Vagina (tissue), 2 donors: ENCODE measurements at regions not wholly inside any gene's neighbourhood (a gene's known extent, or its start where the extent isn't known, plus 50 kb on each side); places are given as distances from the start of the nearest gene placed in this dataset.

Source experiments
- DNase-seq, 2 donors: peaks; one replicate each; pipeline ENCODE4 v3.0.0-alpha.2; 2017; ENCODE audit errors: extremely low spot score in 2 of 2
- H3K27ac ChIP-seq: fragments of 200-600 bp; sonication (generic); one replicate; pipeline ENCODE4 v1.5.1; 2019
- H3K27me3 ChIP-seq: fragments of 200-600 bp; sonication (generic); one replicate; pipeline ENCODE4 v1.5.1; 2019
- H3K36me3 ChIP-seq, 2 donors: fragments of 200-600 bp; sonication (generic); one replicate each; pipeline ENCODE4 v1.5.1; 2017 to 2019
- H3K4me1 ChIP-seq: fragments of 200-600 bp; sonication (generic); one replicate; pipeline ENCODE4 v1.5.1; 2019
- H3K4me3 ChIP-seq, 2 donors: fragments of 200-600 bp; sonication (generic); 1 replicate in 1 of 2; 2 replicates in 1 of 2; pipeline ENCODE4 v1.5.1; 2016 to 2019
- H3K9me3 ChIP-seq: fragments of 200-600 bp; sonication (generic); one replicate; pipeline ENCODE4 v1.5.1; 2019
- POLR2A ChIP-seq, 2 donors: fragments of 450-650 bp; IDR thresholded peaks; one replicate each; pipeline ENCODE4 v1.6.1; 2017; ENCODE audit warnings: antibody characterized with exemption in 2 of 2, mild to moderate bottlenecking in 2 of 2, moderate library complexity in 2 of 2
- POLR2AphosphoS5 ChIP-seq, 2 donors: sonication (generic); formaldehyde crosslinking; IDR thresholded peaks; one replicate each; pipeline ENCODE4 v1.9.0; 2017; ENCODE audit warnings: antibody characterized with exemption in 2 of 2, mild to moderate bottlenecking in 2 of 2, low read depth in 1 of 2; ENCODE audit not compliant: insufficient read depth in 1 of 2
- intact Hi-C: fragments of 100-400 bp; cut with DNase I; formaldehyde crosslinking; loops from one replicate; pipeline ENCODE4 v1.15.1; 2023
- TF ChIP-seq, protein P1 (sequence below), 3 experiments: fragments of 450-650 bp in 2 of 3; fragments of 200-600 bp in 1 of 3; sonication (generic) in 1 of 3; IDR thresholded peaks; one replicate each; pipeline ENCODE4 v1.5.1; 2017 to 2019; ENCODE audit warnings: antibody characterized with exemption in 3 of 3, mild to moderate bottlenecking in 2 of 3, moderate library complexity in 2 of 3

DNA sequence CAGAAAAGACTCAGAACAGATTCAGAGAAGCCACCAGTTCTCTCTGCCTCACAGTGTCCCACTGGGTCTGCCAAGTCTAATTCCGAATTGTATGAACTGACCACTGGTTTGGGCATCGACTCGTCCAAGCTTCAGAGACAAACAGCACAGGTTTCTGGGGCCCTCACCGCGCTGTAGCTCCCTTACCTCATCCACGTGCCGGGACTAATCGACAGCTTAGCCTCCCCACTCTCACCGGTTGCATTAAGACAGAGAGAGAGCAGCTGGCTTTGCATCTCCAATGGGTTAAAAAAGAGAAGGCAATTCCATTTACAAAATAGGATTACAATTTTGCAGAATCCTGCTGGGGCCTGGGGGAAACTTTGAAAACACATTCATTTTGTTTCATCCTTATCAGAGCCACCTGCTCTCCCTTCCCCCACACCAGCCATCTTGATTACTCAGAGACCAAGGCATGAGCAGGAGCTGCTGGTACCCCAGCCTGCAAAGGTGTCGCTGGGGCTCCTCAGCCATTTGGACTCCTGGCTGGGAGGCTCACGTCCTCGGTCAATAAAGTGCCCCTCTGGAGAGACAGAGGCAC lies 95.3 kb upstream of the RPL38 start:
- Histone ChIP-seq H3K4me3 (no peak overlapping the region), H3K27me3 (no peaks in the 10 kb centered on the region), H3K36me3 (no peaks in the 10 kb centered on the region), H3K27ac (no peak overlapping the region), H3K9me3 (no peaks in the 10 kb centered on the region), H3K4me1 (no peaks in the 10 kb centered on the region)
- intact Hi-C loops: no loop called here
- TF ChIP-seq POLR2AphosphoS5 (IDR thresholded peaks at IDR 0.05; ENCODE audit: insufficient read depth in 1 of 2, low read depth in 1 of 2) (no peak), POLR2A (IDR thresholded peaks at IDR 0.05) (no peak)
- TF ChIP-seq, protein P1, sequence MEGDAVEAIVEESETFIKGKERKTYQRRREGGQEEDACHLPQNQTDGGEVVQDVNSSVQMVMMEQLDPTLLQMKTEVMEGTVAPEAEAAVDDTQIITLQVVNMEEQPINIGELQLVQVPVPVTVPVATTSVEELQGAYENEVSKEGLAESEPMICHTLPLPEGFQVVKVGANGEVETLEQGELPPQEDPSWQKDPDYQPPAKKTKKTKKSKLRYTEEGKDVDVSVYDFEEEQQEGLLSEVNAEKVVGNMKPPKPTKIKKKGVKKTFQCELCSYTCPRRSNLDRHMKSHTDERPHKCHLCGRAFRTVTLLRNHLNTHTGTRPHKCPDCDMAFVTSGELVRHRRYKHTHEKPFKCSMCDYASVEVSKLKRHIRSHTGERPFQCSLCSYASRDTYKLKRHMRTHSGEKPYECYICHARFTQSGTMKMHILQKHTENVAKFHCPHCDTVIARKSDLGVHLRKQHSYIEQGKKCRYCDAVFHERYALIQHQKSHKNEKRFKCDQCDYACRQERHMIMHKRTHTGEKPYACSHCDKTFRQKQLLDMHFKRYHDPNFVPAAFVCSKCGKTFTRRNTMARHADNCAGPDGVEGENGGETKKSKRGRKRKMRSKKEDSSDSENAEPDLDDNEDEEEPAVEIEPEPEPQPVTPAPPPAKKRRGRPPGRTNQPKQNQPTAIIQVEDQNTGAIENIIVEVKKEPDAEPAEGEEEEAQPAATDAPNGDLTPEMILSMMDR (IDR thresholded peaks at IDR 0.05): no peak
- DNase-seq: no peak

DNA sequence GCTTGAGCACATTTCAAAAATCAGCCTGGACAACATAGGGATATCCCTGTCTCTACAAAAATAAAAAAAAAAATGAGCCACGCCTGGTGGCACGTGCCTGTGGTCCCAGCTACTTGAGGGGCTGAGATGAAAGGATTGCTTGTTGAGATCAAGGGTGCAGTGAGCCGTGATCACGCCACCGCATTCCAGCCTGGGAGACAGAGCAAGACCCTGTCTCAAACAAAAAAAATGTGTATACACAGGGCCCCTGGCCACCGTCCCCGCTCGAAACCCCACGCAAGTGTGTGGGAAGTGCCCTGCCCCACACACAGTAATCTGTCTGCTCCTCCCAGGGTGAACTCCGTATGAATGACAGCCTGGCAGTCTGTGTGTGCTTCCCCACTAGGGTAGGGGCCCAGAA lies 93.0 kb upstream of the RPL38 start:
- DNase-seq: no peak
- intact Hi-C loops: no loop called here
- no peak overlapping the region for H3K4me3 ChIP-seq
- H3K4me1 ChIP-seq: no peaks in the 10 kb centered on the region
- no peak overlapping the region for H3K27ac ChIP-seq
- no peaks in the 10 kb centered on the region for H3K9me3 ChIP-seq
- H3K27me3 ChIP-seq: no peaks in the 10 kb centered on the region
- TF ChIP-seq, protein P1 (IDR thresholded peaks at IDR 0.05): no peak
- TF ChIP-seq POLR2AphosphoS5 (IDR thresholded peaks at IDR 0.05; ENCODE audit: insufficient read depth in 1 of 2, low read depth in 1 of 2) (no peak), POLR2A (IDR thresholded peaks at IDR 0.05) (no peak)
- H3K36me3 ChIP-seq: no peaks in the 10 kb centered on the region

DNA sequence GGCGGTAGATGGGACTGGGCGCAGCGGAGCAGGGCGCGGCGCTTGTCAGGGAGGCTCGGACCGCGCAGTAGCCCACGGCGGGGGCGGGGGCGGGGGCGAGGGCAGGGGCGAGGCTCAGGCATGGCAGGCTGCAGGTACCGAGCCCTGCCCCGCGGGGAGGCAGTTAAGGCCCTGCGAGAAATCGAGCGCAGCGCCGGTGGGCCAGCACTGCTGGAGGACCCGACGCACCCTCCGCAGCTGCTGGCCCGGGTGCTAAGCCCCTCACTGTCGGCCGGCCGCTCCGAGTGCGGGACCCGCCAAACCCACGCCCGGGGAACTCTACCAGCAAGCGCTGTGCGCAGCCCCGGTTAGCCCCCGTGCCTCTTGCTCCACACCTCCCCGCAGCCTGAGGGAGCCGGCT lies 90.2 kb upstream of the RPL38 start:
- intact Hi-C loops: no loop called here
- H3K4me1 ChIP-seq: no peaks in the 10 kb centered on the region
- DNase-seq: no peak
- TF ChIP-seq, protein P1 (IDR thresholded peaks at IDR 0.05): no peak
- no peak for TF ChIP-seq POLR2AphosphoS5 (IDR thresholded peaks at IDR 0.05; ENCODE audit: insufficient read depth in 1 of 2, low read depth in 1 of 2)
- no peak for TF ChIP-seq POLR2A (IDR thresholded peaks at IDR 0.05)
- H3K9me3 ChIP-seq: no peaks in the 10 kb centered on the region
- H3K4me3 ChIP-seq: no peak overlapping the region
- H3K27me3 ChIP-seq: no peaks in the 10 kb centered on the region
- H3K36me3 ChIP-seq: no peaks in the 10 kb centered on the region
- H3K27ac ChIP-seq: no peak overlapping the region

DNA sequence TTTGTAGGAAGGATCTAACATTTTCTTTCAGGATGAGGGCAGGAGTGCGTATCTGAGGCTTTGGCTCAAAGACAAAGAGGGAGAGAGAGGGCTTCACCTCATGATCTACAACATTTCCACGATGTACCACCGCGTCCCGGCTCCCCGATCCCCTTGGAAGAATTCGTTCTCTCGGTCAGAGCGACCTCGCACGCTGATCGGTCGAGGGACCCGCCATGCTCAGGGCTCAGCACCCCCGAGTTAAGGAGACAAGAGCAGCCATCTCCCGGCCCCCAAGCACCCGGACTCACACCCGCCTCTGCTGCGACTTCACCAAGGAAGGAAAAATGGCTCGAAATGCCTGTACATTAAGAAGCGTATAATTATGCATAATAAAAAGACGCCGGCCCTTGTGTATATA lies 89.5 kb upstream of the RPL38 start:
- Histone ChIP-seq H3K9me3 (no peaks in the 10 kb centered on the region), H3K4me1 (no peaks in the 10 kb centered on the region), H3K27ac (no peak overlapping the region), H3K27me3 (no peaks in the 10 kb centered on the region), H3K36me3 (no peaks in the 10 kb centered on the region), H3K4me3 (no peak overlapping the region)
- TF ChIP-seq POLR2AphosphoS5 (IDR thresholded peaks at IDR 0.05; ENCODE audit: insufficient read depth in 1 of 2, low read depth in 1 of 2) (no peak), POLR2A (IDR thresholded peaks at IDR 0.05) (no peak)
- no peak for DNase-seq
- intact Hi-C loops: no loop called here

DNA sequence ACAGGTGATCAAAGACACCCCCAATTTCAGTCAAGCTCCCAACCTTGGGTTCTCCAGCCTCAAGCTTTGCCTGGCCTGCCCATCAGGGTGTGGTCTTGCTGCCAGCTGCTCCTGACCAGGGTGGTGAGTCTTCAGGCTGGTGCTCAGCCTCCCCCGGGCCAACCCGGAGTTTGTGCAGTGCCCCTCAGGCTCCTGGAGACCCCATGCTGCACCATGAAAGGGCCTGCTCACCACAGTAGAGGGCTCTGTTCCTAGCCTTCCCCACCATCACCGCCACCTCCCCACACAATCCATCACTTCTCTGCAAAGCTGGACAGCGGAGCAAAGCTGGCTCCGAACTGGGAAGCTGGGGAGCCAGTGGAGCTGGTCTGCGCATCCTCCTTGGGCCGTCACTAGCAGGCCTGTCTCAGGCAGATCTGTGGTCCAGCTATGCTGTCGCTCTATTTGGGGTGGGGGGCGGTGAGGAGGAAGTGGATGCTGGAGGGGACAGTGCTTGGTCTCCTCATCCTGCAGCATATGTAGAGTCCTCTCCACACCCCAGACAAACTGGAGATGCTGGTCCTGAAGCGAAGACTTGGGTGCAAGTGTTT lies 88.5 kb upstream of the RPL38 start:
- no peak for DNase-seq
- H3K36me3 ChIP-seq: no peaks in the 10 kb centered on the region
- no peak overlapping the region for H3K4me3 ChIP-seq
- no peaks in the 10 kb centered on the region for H3K27me3 ChIP-seq
- intact Hi-C loops: no loop called here
- no peaks in the 10 kb centered on the region for H3K9me3 ChIP-seq
- no peaks in the 10 kb centered on the region for H3K4me1 ChIP-seq
- TF ChIP-seq POLR2A (IDR thresholded peaks at IDR 0.05): no peak
- no peak for TF ChIP-seq POLR2AphosphoS5 (IDR thresholded peaks at IDR 0.05; ENCODE audit: insufficient read depth in 1 of 2, low read depth in 1 of 2)
- TF ChIP-seq, protein P1 (IDR thresholded peaks at IDR 0.05): no peak
- no peak overlapping the region for H3K27ac ChIP-seq
